KBM-7 (cell line): ENCODE measurements at regions not wholly inside any gene's neighbourhood (a gene's known extent, or its start where the extent isn't known, plus 50 kb on each side); places are given as distances from the start of the nearest gene placed in this dataset.

ENCODE experiments used
- DNase-seq: peaks from one replicate; pipeline ENCODE4 v3.0.0-alpha.2; 2015
- in situ Hi-C: fragments of 300-500 bp; cut with MboI; formaldehyde crosslinking; loops from 2 replicates; pipeline ENCODE4 v1.14.3; 2020; ENCODE audit warnings: low sequenced_read_pairs, low pct_unique_long_range_greater_than_20kb, mixed read lengths

DNA sequence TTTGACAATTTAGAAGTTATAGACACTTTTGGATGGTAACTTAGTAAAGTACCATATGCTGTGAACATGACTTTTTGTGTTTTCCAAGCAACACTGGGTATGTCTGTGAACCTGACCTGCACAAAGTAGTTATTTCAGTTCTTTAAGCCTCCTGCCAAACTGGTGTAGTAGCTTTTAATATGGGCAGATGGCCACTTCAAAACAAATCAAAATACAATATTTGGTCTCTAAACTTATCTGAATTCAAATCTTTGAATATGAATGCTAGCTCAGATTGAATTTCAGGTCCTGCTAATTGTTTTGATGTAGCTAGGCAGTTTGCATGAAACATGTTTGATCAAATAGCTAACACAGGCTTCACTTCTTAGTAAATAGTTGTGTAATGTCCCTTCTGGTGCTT lies 1176.7 kb upstream of the CDH9 start:
- in situ Hi-C loops = no loop called here
- no peak for DNase-seq

DNA sequence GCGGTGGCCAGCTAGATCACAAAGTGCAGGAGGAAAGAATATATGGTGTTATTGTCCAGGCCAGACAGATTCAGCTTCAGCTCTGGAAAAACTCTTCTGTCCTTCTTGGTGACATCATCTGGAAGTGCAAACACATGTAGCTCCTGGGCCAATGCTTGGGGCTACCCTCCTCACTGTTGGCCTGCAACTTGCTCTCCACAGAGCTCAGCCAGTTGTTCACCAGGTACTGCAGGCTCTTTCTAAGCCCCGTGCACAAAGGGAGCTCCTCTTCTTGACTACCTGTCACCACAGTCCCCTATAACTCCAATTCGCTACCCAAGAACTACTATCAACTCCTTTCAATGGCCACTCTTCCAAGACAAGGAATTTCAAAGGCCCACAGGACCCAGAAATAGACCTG lies 1175.9 kb upstream of the CDH9 start:
- in situ Hi-C loops = no loop called here

DNA sequence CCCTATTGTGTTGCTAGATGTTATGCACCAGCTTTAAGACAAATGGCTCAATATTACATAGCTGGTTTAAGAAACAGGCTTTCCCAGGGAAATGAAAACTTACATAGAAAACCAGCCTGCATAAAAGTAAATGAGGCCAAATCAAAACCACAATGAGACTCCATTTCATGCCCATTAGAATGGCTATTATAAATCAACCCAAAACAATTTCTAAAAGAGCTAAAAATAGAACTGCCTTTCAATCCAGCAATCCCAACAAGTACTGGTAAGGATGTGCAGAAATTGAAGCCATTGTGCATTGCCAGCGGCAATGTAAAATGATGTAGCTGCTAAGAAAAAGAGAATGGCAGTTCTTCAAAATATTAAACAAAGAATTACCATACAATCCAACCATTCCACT lies 1170.0 kb upstream of the CDH9 start:
- DNase-seq = no peak
- in situ Hi-C loops = no loop called here

More for the DNA sequence above, 1175.9 kb upstream of the CDH9 start:
- no peak for DNase-seq

DNA sequence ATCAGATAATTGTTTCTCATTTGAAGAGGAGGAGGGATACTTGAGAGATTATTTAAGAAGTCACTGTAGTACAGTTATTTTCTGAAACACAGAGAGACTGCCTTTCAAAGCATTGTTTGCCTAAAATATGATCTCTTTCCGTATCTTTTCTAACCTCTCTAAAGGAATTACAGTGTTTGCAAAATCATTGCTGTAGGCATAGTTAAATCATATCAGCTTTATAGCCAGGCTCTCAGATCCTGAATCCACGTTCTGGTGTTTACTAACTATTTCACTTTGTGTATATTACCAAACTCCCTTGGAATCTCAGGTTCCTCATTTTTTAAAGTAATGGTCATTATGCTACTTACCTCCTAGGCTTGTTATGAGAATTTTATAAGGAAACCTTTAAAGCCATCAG lies 1151.6 kb upstream of the CDH9 start:
- no peak for DNase-seq
- in situ Hi-C loops = no loop called here

DNA sequence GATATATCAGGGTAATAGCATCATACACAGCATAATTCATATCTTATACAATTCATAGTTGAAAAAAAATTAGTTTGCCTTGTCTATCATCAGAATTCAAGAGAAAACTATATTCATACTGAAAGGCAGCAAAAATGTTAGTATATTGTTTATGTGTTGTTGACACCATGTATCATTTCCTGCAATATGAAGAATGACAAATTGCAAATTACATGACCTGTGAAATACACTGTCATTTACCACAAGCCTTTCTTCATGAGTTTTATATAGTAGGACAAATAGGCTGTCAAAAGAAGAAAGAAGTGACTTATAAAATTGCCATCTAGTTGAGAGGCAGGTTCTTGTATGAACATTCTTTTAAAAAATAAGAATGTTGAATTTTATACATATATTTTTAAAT lies 1136.3 kb upstream of the CDH9 start:
- no peak for DNase-seq

DNA sequence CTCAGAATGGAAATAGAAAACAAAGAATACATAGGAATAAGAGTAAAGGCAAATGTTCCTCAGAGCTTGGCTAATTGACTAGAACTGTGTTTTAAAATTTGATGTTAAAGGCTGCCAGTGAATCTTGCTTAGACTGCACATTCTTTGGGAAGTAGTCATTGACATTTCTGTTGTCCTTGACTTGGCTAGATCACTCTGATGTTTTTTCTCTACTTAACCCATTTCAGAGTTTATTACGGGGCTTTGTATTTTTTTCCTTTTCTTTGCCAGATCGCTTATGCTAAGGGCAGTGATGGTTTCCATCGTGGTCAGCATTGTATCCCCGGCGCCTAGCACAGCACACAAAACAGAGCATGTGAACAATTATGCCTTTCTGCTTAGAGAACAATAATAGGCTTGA lies 1126.7 kb upstream of the CDH9 start:
- in situ Hi-C loops = no loop called here
- no peak for DNase-seq

More for the DNA sequence above, 1136.3 kb upstream of the CDH9 start:
- in situ Hi-C loops = no loop called here

DNA sequence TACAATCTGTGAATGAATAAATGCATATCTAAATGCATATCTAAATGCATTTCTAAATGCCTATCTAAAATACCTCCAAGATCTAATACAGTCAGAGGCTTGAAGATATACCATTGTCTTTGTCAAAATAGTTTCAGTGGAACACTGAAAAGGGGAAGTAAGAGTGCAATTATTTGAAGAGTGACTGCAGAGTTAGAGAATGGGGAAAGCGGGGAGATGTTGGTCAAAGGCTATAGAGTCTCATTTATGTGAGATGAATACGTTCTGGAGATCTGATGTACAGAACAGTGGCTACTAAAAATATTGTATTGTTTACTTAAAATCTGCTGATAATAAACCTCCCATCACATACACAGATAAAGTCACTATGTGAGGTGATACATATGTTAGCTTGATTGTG lies 1126.2 kb upstream of the CDH9 start:
- in situ Hi-C loops = no loop called here
- DNase-seq = peak; percentile 5

DNA sequence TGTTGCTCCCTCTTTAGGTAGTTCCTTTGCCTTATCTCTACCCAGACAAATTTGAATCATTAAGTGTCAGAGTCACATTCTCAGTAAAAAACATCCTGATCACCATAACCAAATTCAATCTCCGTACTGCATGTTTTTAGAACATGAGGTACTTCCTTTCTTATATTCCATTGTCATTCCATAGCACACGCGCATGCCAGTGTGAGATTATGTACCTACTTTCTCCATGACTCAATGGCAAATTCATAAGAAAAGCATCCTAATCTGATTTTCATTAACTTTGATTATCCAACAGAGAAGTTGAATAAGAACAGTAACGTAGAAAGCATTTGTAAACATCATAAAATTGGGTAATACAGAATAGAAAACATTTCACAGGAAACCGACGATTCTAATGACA lies 1118.6 kb upstream of the CDH9 start:
- no peak for DNase-seq
- in situ Hi-C loops = no loop called here

DNA sequence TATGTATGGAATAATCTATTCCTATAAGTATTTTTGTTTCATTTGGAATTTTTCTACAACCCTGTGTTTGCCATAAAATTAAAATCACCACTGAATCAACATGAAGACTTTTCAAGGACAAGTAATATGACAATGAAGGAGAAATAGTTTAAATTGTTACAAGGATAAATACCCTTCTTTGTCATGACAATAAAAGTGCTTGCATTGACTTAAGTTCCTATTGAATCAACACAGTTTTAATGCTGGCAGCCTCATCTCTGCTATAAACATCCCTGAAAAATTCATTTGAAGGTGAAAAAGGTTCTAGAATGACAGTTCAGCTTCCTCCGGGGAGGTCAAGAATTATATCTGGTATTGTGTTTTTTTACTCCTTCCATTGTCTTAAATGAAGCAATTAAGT lies 1105.1 kb upstream of the CDH9 start:
- in situ Hi-C loops = no loop called here
- DNase-seq = no peak

DNA sequence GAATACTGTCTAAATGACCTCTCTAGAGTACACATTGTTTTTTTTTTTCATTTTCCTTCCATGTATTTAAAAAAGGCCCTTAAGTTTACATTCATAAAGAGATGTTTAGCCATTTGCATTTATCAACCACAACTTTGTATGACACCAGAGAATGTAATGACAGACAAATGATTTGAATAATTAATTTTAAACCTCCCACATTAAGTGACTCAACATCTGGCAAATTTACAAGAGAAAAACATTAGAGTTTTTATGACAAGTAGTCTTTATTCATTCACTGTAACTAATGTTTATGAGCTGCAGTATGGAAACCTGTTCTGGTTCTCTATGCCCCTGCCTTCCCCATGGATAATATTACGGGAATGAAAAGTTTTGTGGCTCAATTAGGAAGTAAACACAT lies 1093.8 kb upstream of the CDH9 start:
- in situ Hi-C loops = no loop called here
- no peak for DNase-seq

DNA sequence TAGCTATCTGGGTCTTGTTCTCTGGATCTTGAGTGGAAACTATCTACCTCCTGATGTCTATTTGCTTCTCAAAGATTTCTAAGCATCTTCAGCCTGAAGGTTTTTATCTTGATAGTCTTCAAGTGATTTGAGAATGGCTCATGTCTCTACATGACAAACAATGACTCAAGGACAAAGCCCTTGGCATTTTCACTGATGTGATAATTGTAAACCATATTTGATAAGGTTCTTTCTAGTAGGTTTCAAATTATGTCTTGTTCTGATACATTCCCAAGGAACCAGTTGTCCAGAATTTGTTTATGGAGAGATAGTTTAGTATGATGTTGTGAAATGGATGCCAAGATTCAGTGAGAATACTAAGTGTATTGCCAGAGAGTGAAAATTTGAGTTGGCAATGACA lies 1079.3 kb upstream of the CDH9 start:
- in situ Hi-C loops = no loop called here

DNA sequence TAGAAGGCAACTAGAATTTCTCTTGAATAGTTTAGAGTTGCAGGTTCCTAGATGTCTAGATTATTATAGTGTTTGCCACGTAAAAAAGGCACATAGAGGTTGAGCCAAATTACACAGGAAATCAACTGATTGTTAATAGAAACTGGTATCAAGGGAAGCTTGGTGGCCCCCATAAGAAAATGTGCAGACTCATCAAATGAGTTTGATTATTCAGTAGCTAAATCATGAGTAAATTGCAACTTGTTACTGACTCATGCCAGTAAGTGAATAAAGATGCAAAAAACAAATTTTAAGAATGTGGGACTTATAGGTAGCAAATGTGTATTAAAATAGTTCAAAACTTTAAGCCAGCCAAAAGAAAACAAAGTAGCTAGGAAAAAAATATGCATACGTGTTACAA lies 1078.9 kb upstream of the CDH9 start:
- DNase-seq = no peak
- in situ Hi-C loops = no loop called here

More for the DNA sequence above, 1079.3 kb upstream of the CDH9 start:
- no peak for DNase-seq

DNA sequence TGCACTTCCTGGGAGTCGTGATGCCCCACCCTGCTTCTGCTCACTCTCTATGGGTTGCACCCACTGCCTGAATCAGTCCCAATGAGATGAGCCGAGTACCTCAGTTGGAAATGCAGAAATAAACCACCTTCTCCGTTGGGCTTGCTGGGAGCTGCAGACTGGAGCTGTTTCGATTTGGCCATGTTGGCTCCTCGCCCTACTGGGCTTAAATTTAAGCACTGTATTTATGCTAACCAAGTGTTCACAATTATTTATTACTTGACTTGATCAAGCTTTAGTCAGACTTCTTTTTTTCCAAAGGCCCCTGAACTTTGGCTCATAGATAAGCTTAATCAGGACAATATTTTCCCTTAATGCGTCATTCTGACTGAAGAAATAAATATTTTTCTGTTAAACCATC lies 1072.4 kb upstream of the CDH9 start:
- in situ Hi-C loops = no loop called here

DNA sequence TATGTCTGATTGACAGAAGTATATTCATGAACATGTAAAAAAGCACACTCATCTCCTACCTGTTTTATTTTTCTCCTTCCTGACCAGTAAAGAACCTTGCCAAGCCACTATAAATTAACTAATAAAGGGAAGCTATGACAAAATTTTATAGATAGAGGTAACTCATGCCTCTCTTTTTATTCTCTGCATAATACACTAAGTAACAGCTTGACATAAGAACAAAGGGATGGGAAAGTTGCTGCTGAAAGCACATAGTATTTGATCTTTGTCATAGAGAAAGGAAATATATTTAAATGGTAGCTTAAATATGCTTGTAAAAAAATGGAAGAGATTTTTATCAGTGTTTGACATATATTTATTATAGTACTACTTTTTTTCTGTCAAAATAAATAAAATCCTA lies 1065.7 kb upstream of the CDH9 start:
- no peak for DNase-seq
- in situ Hi-C loops = no loop called here

More for the DNA sequence above, 1072.4 kb upstream of the CDH9 start:
- no peak for DNase-seq

DNA sequence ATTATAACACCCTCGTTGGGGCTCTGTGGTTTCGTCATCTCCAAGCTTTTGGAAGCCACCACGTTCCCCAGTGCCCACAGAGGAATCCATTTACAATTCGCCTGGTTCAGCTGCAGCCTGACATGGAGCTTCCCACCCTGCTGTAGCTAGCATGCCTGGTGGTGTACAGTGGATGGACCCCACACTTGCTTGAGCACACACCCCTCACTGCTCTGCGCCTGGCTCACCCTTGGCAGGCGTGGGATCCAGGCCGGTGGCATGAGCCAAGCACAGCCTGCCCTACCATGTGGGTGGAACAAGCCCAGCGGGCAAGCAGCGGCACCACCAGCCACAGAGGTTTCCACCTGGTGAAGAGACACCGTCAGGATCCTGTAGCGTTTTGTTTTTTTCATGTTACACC lies 1045.7 kb upstream of the CDH9 start:
- no peak for DNase-seq
- in situ Hi-C loops = no loop called here

DNA sequence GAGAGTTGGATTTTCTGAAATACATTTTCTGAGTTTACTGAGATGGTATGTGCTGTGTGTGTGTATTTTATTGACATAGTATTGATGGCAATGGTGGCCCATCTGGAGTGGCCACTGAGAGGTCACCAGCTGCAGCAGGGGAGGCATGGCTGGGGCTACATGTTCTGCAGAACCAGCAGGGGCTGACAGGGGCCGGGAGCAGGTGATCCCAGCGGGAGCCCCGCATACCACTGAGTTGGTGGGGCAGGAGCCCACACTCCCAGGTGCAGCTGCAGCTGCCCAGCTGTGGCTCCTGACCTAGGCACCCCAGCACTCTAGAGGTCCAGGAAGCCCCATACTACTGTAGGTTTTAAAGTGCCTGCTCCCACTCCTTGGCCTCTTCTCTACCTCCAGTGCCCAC lies 1044.2 kb upstream of the CDH9 start:
- in situ Hi-C loops = no loop called here
- no peak for DNase-seq

DNA sequence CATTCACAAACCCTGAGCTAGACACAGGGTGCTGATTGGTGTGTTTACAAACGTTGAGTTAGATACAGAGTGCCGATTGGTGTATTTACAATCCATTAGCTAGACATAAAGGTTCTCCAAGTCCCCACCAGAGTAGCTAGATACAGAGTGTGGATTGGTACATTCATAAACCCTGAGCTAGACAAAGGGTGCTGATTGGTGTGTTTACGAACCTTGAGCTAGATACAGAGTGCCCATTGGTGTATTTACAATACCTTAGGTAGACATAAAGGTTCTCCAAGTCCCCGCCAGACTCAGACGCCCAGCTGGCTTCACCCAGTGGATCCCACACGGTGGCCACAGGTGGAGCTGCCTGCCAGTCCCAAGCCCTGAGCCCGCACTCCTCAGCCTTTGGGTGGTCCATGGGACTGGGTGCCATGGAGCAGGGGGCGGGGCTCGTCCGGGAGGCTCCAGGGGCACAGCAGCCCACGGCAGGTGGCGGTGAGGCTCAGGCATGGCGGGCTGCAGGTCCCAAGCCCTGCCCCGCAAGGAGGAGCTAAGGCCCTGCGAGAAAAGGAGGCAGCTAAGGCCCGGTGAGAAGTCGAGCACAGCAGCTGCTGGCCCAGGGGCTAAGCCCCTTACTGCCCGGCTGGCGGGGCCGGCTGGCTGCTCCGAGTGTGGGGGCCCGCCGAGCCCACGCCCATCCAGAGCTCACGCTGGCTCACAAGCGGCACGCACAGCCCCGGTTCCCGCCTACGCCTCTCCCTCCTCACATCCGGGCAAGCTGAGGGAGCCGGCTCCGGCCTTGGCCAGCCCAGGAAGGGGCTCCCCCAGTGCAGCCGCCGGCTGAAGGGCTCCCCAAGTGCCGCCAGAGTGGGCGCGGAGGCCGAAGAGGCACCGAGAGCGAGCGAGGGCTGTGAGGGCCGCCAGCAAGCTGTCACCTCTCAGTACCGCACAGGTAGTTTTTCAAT lies 1039.2 kb upstream of the CDH9 start:
- no peak for DNase-seq
- in situ Hi-C loops = no loop called here

DNA sequence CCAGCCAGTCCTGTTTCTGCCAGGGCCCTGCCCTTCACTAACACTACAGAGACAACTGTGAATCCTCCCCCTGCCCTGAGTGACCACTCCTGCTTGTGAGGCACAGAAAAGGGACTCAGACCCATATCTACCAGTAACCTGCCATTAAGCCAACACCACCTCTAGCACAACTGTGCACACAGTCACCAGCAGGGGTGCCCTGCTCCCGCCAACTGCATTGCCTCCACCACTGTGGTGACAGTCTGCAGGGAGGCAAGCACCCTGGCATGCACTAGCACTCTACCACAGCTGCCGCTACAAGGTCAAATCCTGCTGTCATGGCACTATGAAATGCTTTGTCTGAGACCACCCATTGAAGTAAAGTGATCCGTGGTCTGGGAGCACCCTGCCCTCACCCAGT lies 1028.5 kb upstream of the CDH9 start:
- no peak for DNase-seq
- in situ Hi-C loops = no loop called here

DNA sequence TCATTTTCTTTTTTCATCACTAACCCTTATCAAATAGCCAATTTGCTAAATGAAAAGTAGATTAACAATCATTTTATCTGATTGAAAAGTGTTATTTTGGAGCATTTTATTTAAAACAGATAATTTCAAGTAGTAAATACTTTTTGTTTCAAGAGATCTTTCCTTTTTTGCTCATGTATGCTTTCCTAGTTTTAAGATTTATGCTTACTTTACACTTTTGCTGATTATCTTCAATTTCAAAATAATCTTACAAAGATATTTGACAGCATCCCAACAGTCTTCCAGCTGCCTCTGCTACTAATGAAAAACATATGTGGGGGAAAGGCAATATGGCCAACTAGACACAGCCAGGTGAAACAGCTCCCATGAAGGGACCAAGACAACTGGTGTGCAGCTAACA lies 1027.3 kb upstream of the CDH9 start:
- in situ Hi-C loops = no loop called here
- no peak for DNase-seq

DNA sequence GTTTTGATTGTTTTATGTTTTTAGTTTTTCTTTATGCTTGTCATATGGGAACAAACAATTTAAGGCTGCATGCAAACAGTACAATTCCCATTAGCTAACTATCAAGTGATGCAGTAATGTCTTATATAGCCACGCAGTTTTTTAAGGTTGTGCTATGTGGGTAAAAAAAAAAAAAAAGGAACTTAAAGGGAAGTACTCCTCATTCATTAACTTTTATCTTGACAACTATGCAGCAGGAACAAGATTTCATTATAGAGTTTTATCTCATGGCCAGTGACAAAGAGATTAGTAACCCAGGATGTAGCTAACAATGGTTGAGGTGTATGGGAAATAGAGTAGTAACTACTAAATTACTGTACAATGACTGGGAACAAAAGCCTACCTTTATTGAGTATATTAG lies 1008.2 kb upstream of the CDH9 start:
- in situ Hi-C loops = no loop called here
- no peak for DNase-seq

DNA sequence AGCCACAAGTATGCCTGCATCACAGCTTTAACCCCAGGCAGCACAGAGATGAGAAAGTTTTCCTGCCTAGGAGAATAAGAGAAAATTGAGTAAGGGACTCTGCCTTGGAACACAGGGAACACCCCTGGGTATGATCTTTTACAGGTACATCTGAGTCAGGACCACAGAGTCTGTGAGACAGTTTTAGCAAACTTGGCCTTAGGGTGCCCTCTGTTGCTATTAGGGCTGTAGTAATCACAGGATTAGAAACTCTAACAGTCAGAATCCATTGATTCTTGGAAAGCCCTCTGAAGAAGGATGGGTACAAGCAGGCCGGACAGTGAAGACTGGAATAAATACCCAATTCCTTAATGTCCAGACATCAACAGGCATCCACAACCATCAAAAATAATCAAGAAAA lies 989.5 kb upstream of the CDH9 start:
- in situ Hi-C loops = no loop called here
- DNase-seq = no peak
